Liver (tissue), 8 donors: ENCODE measurements at regions not wholly inside any gene's neighbourhood (a gene's known extent, or its start where the extent isn't known, plus 50 kb on each side); places are given as distances from the start of the nearest gene placed in this dataset.

Experiments
- DNase-seq: peaks from one replicate; pipeline ENCODE4 v3.0.0-alpha.2; 2017; ENCODE audit warnings: low spot score
- H3K27ac ChIP-seq, 2 donors: one replicate each; pipeline ENCODE4 v1.7.0; 2013; ENCODE audit warnings: inconsistent platforms in 2 of 2, low read length in 2 of 2, control low read depth in 1 of 2, low read depth in 1 of 2, mild to moderate bottlenecking in 1 of 2
- H3K27me3 ChIP-seq, 4 donors: one replicate each; pipeline versions ENCODE4 v1.6.1 to v1.7.0; 2013; ENCODE audit warnings: low read length in 3 of 4, inconsistent platforms in 1 of 4, mild to moderate bottlenecking in 1 of 4, moderate library complexity in 1 of 4; ENCODE audit not compliant: control insufficient read depth in 4 of 4, insufficient read depth in 4 of 4
- H3K36me3 ChIP-seq, 4 donors: one replicate each; pipeline versions ENCODE4 v1.6.1 to v1.7.0; 2013; ENCODE audit warnings: low read length in 3 of 4, mild to moderate bottlenecking in 3 of 4, low read depth in 1 of 4, moderate library complexity in 1 of 4; ENCODE audit not compliant: control insufficient read depth in 4 of 4, insufficient read depth in 3 of 4
- H3K4me1 ChIP-seq, 4 donors: one replicate each; pipeline versions ENCODE4 v1.6.1 to v1.7.0; 2013; ENCODE audit warnings: low read length in 3 of 4, mild to moderate bottlenecking in 3 of 4, moderate library complexity in 1 of 4; ENCODE audit not compliant: control insufficient read depth in 4 of 4, insufficient read depth in 4 of 4
- H3K4me3 ChIP-seq, 3 donors: one replicate each; pipeline versions ENCODE4 v1.6.1 to v1.7.0; 2013; ENCODE audit warnings: low read length in 3 of 3, control low read depth in 1 of 3, low read depth in 1 of 3, mild to moderate bottlenecking in 1 of 3
- H3K9ac ChIP-seq, 2 donors: one replicate each; pipeline ENCODE4 v1.7.0; 2013; ENCODE audit warnings: low read length in 2 of 2, mild to moderate bottlenecking in 2 of 2, moderate library complexity in 2 of 2, control low read depth in 1 of 2, low read depth in 1 of 2
- H3K9me3 ChIP-seq, 4 donors: one replicate each; pipeline versions ENCODE4 v1.6.1 to v1.7.0; 2013; ENCODE audit warnings: low read length in 3 of 4; ENCODE audit not compliant: control insufficient read depth in 4 of 4
- CTCF ChIP-seq: fragments of 150-350 bp; IDR thresholded peaks from 2 replicates; pipeline ENCODE4 v1.5.1; 2017; ENCODE audit warnings: improper control_type of control experiment, low read depth, low read length; ENCODE audit not compliant: missing input control
- EGR1 ChIP-seq, 2 donors: IDR thresholded peaks; 2 replicates each; pipeline ENCODE4 v1.6.1; 2016 to 2018; ENCODE audit warnings: antibody characterized with exemption in 2 of 2, low read depth in 2 of 2
- FOXA1 ChIP-seq: IDR thresholded peaks from 2 replicates; pipeline ENCODE4 v1.6.1; 2016; ENCODE audit warnings: antibody characterized with exemption
- GABPA ChIP-seq, 2 donors: IDR thresholded peaks in 1 of 2; conservative IDR thresholded peaks in 1 of 2; 2 replicates each; pipeline ENCODE4 v1.6.1; 2016; ENCODE audit warnings: antibody characterized with exemption in 2 of 2, mild to moderate bottlenecking in 1 of 2, moderate library complexity in 1 of 2
- JUND ChIP-seq, 2 donors: IDR thresholded peaks; 2 replicates each; pipeline ENCODE4 v1.6.1; 2016; ENCODE audit warnings: antibody characterized with exemption in 2 of 2
- MAX ChIP-seq: IDR thresholded peaks from 2 replicates; pipeline ENCODE4 v1.6.1; 2016; ENCODE audit warnings: antibody characterized with exemption
- NR2F2 ChIP-seq: IDR thresholded peaks from 2 replicates; pipeline ENCODE4 v1.6.1; 2016; ENCODE audit warnings: antibody characterized with exemption
- RAD21 ChIP-seq, 2 donors: IDR thresholded peaks; 2 replicates each; pipeline ENCODE4 v1.6.1; 2016; ENCODE audit warnings: antibody characterized with exemption in 2 of 2, mild to moderate bottlenecking in 2 of 2
- REST ChIP-seq: IDR thresholded peaks from 2 replicates; pipeline ENCODE4 v1.6.1; 2016; ENCODE audit warnings: antibody characterized with exemption, mild to moderate bottlenecking
- RXRA ChIP-seq, 2 donors: IDR thresholded peaks; 2 replicates each; pipeline ENCODE4 v1.6.1; 2017 to 2018; ENCODE audit warnings: antibody characterized with exemption in 2 of 2, mild to moderate bottlenecking in 1 of 2
- SP1 ChIP-seq: IDR thresholded peaks from 2 replicates; pipeline ENCODE4 v1.6.1; 2018; ENCODE audit warnings: antibody characterized with exemption, mild to moderate bottlenecking
- TAF1 ChIP-seq: conservative IDR thresholded peaks from 2 replicates; pipeline ENCODE4 v1.6.1; 2016; ENCODE audit warnings: antibody characterized with exemption, mild to moderate bottlenecking
- YY1 ChIP-seq: IDR thresholded peaks from 2 replicates; pipeline ENCODE4 v1.6.1; 2016; ENCODE audit warnings: antibody characterized with exemption, mild to moderate bottlenecking
- WGBS: extraction: QIAGEN DNeasy Blood & Tissue Kit; methylation state at CpG from one replicate; pipeline ENCODE4 v1.1.7; 2013; 5-methylcytosine and 5-hydroxymethylcytosine counted together
- TF ChIP-seq, protein P1 (sequence below): IDR thresholded peaks from 2 replicates; pipeline ENCODE4 v1.6.1; 2016; ENCODE audit warnings: antibody characterized with exemption
- TF ChIP-seq, protein P2 (sequence below): IDR thresholded peaks from 2 replicates; pipeline ENCODE4 v1.6.1; 2016; ENCODE audit warnings: antibody characterized with exemption
- donor health status: healthy.
- donor health status: healthy.
- donor health status: healthy.
- donor health status: healthy.
- donor health status: healthy.

DNA sequence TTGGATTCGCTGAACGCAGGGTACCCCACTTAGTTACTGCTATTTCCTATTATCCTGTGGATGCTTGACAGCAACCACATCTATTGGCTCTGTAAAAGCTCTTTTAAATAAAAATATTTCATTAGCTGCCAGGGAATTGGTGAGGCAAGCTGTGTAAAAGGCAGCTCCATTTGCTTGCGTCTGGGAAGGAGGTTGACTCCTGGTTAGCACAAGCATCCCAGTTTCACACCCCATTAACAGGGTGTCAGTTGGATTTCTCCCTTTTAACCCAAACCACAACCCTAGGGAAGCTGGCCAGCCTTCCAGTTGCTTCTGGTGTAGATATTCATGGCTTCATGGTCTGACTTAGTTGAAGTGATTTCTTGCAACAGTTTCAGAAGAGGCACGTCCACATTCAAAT, 151.0 kb downstream of the GPBP1 start:
- TF ChIP-seq, protein P1, sequence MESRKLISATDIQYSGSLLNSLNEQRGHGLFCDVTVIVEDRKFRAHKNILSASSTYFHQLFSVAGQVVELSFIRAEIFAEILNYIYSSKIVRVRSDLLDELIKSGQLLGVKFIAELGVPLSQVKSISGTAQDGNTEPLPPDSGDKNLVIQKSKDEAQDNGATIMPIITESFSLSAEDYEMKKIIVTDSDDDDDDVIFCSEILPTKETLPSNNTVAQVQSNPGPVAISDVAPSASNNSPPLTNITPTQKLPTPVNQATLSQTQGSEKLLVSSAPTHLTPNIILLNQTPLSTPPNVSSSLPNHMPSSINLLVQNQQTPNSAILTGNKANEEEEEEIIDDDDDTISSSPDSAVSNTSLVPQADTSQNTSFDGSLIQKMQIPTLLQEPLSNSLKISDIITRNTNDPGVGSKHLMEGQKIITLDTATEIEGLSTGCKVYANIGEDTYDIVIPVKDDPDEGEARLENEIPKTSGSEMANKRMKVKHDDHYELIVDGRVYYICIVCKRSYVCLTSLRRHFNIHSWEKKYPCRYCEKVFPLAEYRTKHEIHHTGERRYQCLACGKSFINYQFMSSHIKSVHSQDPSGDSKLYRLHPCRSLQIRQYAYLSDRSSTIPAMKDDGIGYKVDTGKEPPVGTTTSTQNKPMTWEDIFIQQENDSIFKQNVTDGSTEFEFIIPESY = no peak
- TF ChIP-seq YY1 (no peak), EGR1 (IDR thresholded peaks at IDR 0.05; ENCODE audit: low read depth in 2 of 2) (no peak), RAD21 (IDR thresholded peaks at IDR 0.05) (no peak), JUND (IDR thresholded peaks at IDR 0.05) (no peak), MAX (no peak), CTCF (no peak), TAF1 (no peak), REST (no peak), RXRA (IDR thresholded peaks at IDR 0.05) (no peak), SP1 (no peak), NR2F2 (no peak), FOXA1 (no peak)
- TF ChIP-seq, protein P2, sequence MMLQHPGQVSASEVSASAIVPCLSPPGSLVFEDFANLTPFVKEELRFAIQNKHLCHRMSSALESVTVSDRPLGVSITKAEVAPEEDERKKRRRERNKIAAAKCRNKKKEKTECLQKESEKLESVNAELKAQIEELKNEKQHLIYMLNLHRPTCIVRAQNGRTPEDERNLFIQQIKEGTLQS = no peak
- Histone ChIP-seq H3K4me3 (no peak overlapping the region), H3K27me3 (no peaks in the 10 kb centered on the region), H3K27ac (no peak overlapping the region), H3K9me3 (no peaks in the 10 kb centered on the region), H3K36me3 (no peaks in the 10 kb centered on the region), H3K4me1 (no peaks in the 10 kb centered on the region), H3K9ac (no peak overlapping the region)
- DNase-seq = no peak
- WGBS = 88% methylated on average over 4 of the region's 4 CpGs

- 77% methylated on average over 4 of the region's 4 CpGs for WGBS
- Histone ChIP-seq H3K36me3 (no peaks in the 10 kb centered on the region), H3K27me3 (no peaks in the 10 kb centered on the region), H3K9ac (no peak overlapping the region), H3K27ac (no peak overlapping the region), H3K4me1 (no peaks in the 10 kb centered on the region), H3K4me3 (no peak overlapping the region), H3K9me3 (no peaks in the 10 kb centered on the region)
- no peak for DNase-seq
- no peak for TF ChIP-seq GABPA (IDR thresholded peaks at IDR 0.05 in 1 of 2, conservative IDR thresholded peaks at IDR 0.05 in 1 of 2)
Observed at GRCh38 chr5:57324181-57324580, 150.3 kb downstream of the GPBP1 start.
